ENCODE measurements at regions not wholly inside any gene's neighbourhood (a gene's known extent, or its start where the extent isn't known, plus 50 kb on each side); places are given as distances from the start of the nearest gene placed in this dataset.

DNA sequence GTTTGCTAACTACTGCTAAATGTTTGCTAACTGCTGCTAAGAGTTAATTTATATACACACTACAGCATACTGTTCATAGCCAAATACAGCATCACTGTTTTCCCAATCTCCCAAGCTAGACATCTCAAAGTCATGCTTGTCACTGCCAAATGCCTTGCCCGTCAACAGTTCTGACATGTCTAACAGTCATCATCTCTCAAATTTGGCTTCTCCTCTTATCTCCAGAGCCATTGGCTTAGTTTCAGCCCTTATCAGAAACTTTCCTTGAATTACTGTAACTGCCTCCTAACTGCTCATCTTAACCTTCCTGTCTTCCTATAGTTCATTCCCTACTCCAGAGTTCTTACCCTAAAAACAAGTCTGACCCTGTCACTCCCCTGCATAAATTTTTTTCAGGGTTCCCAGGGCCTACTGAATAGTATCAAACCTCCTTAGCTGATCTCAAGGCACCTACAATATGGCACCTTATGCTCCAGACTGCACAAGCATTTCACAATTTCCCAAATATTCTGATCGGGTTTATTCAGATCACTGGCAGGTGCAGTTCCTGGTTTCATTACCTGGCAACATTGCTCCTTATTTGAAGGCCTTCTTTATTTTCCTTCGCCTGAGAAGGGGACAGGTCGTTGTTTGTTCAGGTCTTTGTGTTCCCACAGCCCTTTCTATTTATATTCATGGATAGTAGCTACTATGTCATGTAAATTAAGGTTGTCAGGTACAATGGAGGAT, 55.9 kb upstream of the ANKRD55 start:
- DNase-seq (ENCODE audit: low read depth in 4 of 4, low spot score in 1 of 4): no peak

DNA sequence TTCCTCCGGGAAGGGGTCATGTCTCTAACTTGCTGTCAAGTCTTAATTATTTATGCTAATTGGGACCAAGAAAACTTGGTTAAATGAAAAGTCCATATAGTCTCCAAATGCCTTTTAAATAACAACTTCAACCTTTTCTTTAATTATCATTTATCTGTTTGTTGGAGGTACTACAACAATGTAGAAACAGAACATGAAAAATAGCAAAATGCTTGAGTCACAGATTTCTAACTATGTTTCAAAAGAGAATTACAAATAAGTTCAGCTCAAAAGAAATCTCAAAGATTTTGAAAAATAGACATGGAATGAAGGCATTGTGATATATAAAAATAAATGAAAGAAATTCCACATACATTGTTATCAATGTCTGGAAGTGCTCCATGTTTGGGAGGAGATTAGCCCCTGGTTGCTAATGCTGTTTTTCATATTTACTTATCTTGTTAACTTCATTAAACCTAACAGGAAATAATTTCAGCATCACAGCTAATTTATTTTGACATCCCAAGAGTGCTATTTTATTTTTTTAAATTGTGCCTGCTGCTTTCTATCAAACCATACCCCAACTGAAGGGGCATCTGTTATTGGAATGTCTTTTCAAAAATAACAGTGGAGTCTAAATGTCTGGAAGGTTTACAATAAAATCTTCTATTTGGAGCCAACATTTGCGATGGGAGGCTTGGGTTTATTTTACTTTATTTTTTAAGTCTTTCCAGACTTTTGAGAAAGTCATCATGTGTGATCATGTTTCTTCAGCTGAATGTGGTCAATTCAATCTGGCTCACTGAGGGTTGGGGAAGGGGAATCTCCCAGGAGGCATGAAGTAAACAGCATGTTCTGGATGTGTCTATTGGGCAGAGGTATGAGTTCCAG, 53.1 kb upstream of the ANKRD55 start:
- DNase-seq (ENCODE audit: low read depth in 4 of 4, low spot score in 1 of 4): no peak

DNA sequence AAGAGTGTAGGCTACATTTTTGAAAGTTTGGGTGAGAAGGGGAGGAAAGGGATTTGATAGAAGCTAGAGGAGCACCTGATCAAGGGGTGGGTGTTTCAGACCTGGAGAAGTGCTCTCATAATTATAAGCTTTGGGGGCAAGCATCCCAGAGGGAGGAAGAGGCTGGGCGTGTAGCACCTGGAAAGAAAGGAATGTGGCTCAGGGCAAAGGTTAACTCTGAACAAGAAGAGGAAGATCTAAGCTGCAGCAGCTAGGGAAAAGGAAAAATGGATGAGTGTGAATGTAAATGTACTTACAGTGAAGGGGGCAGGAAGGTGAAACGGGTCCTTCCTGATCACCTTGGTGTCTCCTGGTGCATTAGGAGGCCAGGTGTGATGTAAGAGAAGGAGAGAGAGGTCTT, 49.8 kb upstream of the ANKRD55 start:
- DNase-seq (ENCODE audit: low read depth in 4 of 4, low spot score in 1 of 4): no peak

All from stimulated activated CD4-positive, alpha-beta T cell treated with anti-CD3 and anti-CD28 coated beads, Interleukin-1b, Interleukin-23, amount 100 ng/mL, for 24 hours (primary cell).